SU-DHL-6 (cell line): ENCODE measurements at regions not wholly inside any gene's neighbourhood (a gene's known extent, or its start where the extent isn't known, plus 50 kb on each side); places are given as distances from the start of the nearest gene placed in this dataset.

Experiments used
- CTCF ChIP-seq: fragments of 200-600 bp; sonication (generic); IDR thresholded peaks from one replicate; pipeline ENCODE4 v1.5.1; 2017; ENCODE audit warnings: antibody characterized with exemption, mild to moderate bottlenecking, low read length, moderate library complexity; ENCODE audit not compliant: insufficient read depth, poor library complexity, severe bottlenecking
- EZH2phosphoT487 ChIP-seq: fragments of 200-600 bp; sonication (generic), shearing (Covaris generic); conservative IDR thresholded peaks from 2 replicates; pipeline ENCODE4 v1.6.1; 2018; ENCODE audit warnings: mild to moderate bottlenecking, antibody characterized with exemption, low read length, moderate library complexity, mixed read lengths

DNA sequence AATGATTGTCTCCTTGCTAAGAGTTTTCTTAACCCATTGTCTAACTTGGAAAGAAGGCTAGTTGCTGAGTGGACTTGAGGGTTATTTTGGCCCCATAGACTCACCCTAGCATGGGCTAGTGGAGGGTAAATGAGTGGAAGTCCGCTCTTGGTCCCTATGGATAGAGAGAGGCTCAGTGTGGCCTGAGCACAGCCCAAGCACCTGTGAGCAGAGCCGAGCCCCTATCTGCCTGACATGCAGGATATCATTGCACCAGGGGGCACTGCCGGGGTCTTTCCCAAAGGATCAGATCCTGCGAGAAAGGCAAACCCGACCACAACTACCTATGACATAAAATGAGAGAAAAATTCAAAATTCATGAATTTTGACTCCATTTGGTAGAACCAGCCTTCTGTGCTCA, 70.6 kb upstream of the GGTLC1 start:
- TF ChIP-seq CTCF (no peak), EZH2phosphoT487 (no peak)
